Activated CD4-positive, alpha-beta T cell treated with anti-CD3 and anti-CD28 coated beads, Interleukin-2, amount 10 ng/mL, durations not matched to agents 24 days and 14 days (primary cell): ENCODE measurements at regions not wholly inside any gene's neighbourhood (a gene's known extent, or its start where the extent isn't known, plus 50 kb on each side); places are given as distances from the start of the nearest gene placed in this dataset.

Experiments
- DNase-seq: peaks from one replicate; pipeline ENCODE4 v3.0.0; 2022
- H3K27ac Mint-ChIP-seq: one replicate; pipeline ENCODE4 v1.8.0; 2022; ENCODE audit warnings: mild to moderate bottlenecking, mixed read lengths
- H3K27me3 Mint-ChIP-seq: one replicate; pipeline ENCODE4 v1.8.0; 2022; ENCODE audit warnings: mixed read lengths
- H3K36me3 Mint-ChIP-seq: one replicate; pipeline ENCODE4 v1.8.0; 2022; ENCODE audit warnings: low read depth, mild to moderate bottlenecking, mixed read lengths
- H3K4me1 Mint-ChIP-seq: one replicate; pipeline ENCODE4 v1.8.0; 2021; ENCODE audit warnings: mixed read lengths
- H3K4me3 Mint-ChIP-seq: one replicate; pipeline ENCODE4 v1.8.0; 2022; ENCODE audit warnings: mild to moderate bottlenecking, moderate library complexity, mixed read lengths
- H3K9me3 Mint-ChIP-seq: one replicate; pipeline ENCODE4 v1.8.0; 2021; ENCODE audit warnings: mixed read lengths
- intact Hi-C: fragments of 100-400 bp; cut with micrococcal nuclease; formaldehyde crosslinking; loops from one replicate; pipeline ENCODE4 v1.15.1; 2023

DNA sequence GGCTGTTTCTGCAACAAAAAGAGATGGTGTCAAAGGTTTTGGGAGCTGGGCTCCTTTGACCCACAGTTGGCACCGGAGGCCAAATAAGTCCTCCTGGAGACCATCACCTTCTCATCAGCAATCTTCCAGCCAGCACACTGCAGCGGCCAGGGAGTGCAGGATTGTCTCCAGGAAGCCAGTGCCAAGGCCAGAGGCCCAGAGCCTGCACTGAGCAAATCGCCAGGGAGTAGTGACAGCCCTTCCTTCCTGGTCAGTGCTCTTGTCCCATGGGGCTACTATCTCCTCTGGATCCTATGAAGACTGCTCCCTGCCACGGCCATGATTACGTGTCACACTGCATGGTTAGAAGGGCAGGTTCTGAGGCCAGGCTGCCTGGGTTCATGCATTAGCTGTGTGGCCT is 134.3 kb upstream of the CRHR1 start:
- no peak overlapping the region for H3K4me3 Mint-ChIP-seq
- H3K4me1 Mint-ChIP-seq, result peaks cover 5% of the 10 kb centered on the region
- no peaks in the 10 kb centered on the region for H3K9me3 Mint-ChIP-seq
- peaks cover 4% of the 10 kb centered on the region for H3K27me3 Mint-ChIP-seq
- H3K27ac Mint-ChIP-seq, result no peak overlapping the region
- no peak for DNase-seq
- no peaks in the 10 kb centered on the region for H3K36me3 Mint-ChIP-seq
- intact Hi-C loops, result loop anchor here (10.0 kb wide), 1 partner anchor 295 kb away; no protein-coding TSS in a partner anchor

DNA sequence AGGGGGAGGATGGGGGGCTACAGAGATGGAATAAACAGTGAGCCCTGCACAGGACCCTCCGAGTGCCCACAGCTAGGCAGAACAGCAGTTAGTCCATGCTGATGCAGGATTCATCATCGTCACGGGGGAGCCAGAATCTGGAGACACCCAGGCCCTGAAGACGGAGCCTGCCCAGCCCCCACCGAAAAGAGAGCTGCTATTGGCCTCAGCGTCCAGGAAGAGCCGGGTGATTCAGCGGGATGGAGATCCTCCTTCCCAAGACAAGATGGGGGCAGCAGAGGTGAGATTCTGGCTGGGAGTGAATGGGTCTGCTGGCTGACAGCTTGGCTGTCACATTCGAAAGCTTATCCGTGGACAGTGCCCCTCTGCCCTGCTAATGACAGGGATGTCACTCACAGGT is 133.6 kb upstream of the CRHR1 start:
- intact Hi-C loops, result no loop called here
- Mint-ChIP-seq H3K9me3 (no peaks in the 10 kb centered on the region), H3K4me3 (no peak overlapping the region), H3K27ac (no peak overlapping the region), H3K27me3 (peaks cover 4% of the 10 kb centered on the region), H3K4me1 (peaks cover 5% of the 10 kb centered on the region), H3K36me3 (no peaks in the 10 kb centered on the region)
- no peak for DNase-seq

DNA sequence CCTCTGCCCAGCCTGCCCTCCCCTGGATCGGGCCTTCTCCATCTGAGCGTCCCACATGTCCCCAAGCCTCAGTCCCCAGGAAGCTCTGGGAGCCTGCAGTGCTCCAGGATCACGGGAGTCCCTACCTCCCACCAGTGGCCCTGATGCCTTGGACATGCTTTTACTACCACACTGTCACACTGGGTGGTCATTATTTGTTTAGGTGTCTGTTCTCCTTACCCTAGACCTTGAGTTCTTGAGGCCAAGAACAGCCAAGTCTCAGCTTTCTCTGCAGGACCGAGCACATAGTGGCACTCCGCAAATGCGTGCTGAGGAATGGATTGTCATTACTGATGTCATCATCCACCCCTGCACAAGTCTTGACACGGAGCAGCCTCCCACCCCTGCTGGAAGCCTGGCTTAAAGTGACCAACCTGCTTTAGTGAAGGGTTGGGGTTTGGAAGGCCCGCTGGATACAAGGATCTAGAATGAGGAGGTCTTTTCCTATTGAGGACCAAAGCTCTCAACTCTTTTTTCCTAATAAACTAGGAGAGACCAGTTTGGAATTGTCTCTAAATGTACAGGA is 132.9 kb upstream of the CRHR1 start:
- intact Hi-C loops, result no loop called here
- Mint-ChIP-seq H3K27me3 (peaks cover 2% of the 10 kb centered on the region), H3K27ac (no peak overlapping the region), H3K4me1 (peaks cover 2% of the 10 kb centered on the region), H3K4me3 (no peak overlapping the region), H3K36me3 (no peaks in the 10 kb centered on the region), H3K9me3 (no peaks in the 10 kb centered on the region)
- DNase-seq, result no peak

DNA sequence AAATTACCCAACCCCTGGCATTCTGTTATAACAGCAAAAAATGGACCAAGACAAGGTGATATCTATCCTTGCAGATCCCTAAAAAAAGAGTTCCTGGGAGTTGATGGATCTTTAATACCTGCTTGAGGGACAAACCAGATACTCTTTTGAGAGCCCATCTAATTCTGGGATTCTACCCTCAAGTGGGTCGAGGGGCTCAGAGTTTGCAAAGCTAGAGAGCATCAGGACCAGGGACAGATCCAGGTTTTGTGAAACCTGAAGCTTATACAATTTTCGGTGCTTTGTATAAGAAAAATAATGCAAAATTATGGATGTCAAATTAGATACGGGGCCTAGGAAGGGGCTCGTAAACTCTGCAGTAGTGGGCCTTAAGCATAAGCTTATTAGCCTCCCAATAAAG is 130.5 kb upstream of the CRHR1 start:
- Mint-ChIP-seq H3K9me3 (no peaks in the 10 kb centered on the region), H3K4me1 (no peaks in the 10 kb centered on the region), H3K36me3 (no peaks in the 10 kb centered on the region), H3K27ac (no peak overlapping the region), H3K4me3 (no peak overlapping the region), H3K27me3 (no peaks in the 10 kb centered on the region)
- DNase-seq, result no peak
- intact Hi-C loops, result no loop called here

DNA sequence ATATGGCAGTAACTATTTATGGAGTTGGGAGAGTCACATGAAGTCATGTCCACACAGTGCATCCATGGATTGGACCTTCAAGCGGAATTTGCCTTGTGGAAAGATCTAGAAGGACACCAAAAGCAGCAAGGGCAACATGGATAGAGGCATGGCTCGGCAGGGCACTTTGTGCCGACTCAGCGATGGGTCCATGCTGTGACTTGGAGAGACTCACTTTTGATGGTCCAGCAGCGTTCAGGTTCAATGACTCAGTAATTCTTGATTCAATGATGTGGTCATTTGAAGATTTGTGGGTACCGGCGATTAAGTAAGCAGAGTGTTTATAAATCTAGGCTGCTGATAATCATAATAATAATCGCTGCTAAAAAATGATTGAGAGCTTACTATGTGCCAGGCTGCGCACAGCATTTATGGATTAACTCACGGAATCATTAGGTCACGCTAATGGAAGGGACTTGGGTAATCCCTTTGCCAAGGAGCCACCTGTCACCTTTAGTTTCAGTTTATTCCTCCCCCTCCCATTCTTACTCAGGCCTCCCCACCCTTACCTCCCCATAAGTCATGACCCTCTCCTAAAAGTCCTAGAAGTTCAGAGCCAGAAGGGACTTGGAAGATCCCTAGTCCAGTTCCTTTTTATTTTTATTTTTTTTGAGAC is 127.5 kb upstream of the CRHR1 start:
- intact Hi-C loops, result no loop called here
- Mint-ChIP-seq H3K36me3 (no peaks in the 10 kb centered on the region), H3K27ac (no peak overlapping the region), H3K27me3 (peaks cover 4% of the 10 kb centered on the region), H3K9me3 (no peaks in the 10 kb centered on the region), H3K4me1 (no peaks in the 10 kb centered on the region), H3K4me3 (no peak overlapping the region)
- no peak for DNase-seq

DNA sequence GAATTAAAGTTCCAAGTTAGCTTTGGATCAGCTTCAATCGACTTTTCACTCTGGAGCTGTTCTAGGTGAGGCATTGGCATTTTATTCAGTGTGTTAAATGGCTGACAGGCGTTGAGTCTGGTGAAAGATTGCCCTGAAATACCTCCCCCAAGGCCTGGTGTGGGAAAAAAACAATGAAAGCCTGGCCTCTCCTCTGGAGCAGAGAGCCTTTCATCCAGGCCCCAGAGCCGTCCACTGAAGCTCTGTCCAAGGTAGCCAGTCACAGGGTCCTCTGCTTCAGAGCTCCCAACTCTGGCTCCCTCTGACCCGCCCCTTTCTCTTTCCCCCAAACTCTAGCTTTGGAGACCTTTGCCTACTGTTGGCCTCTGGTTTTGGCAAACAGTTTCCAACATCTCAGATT is 123.6 kb upstream of the CRHR1 start:
- no peaks in the 10 kb centered on the region for H3K36me3 Mint-ChIP-seq
- intact Hi-C loops, result no loop called here
- H3K27me3 Mint-ChIP-seq, result peaks cover 17% of the 10 kb centered on the region
- no peak overlapping the region for H3K4me3 Mint-ChIP-seq
- H3K4me1 Mint-ChIP-seq, result peaks cover 3% of the 10 kb centered on the region
- H3K9me3 Mint-ChIP-seq, result no peaks in the 10 kb centered on the region
- no peak overlapping the region for H3K27ac Mint-ChIP-seq
- DNase-seq, result no peak

DNA sequence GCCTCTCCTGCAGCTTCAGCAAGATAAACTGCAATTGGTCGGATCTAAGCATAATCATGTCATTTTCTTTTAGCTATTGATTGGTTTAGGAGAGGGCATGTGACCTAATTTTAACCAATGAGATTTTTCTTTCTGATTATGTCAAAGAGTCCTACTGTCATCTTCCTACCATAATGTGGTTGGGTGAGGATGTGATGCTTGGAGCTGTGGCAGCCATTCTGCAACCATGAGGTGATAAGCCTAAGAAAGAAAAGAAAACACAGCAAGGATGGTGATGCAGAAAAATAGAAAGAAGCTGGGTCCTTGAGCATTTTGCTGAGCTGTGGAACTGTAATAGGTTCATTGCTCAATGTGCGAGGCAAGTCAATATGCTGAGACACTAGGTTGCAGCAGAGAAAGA is 121.7 kb upstream of the CRHR1 start:
- Mint-ChIP-seq H3K4me1 (peaks cover 3% of the 10 kb centered on the region), H3K27me3 (peaks cover 17% of the 10 kb centered on the region), H3K9me3 (no peaks in the 10 kb centered on the region), H3K36me3 (no peaks in the 10 kb centered on the region), H3K4me3 (no peak overlapping the region), H3K27ac (no peak overlapping the region)
- DNase-seq, result no peak
- intact Hi-C loops, result no loop called here

DNA sequence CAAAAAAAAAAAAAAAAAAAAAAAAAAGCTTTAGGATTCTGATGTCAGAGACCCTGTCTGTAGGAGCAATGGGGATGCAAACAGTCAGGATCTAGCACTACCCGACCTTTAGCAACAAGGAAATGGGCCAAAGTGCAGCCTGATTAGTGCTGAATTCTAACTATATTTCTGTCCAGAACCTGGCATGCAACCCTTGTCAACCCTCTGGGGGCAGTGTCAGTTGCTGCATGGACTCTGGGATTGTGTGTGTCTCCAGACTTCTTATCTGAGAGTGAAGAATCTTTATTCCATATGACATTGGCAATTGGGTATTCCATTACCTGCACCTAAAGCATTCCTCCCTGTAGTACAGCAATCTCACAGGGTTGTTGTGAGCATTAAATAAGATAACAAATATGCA is 120.3 kb upstream of the CRHR1 start:
- H3K9me3 Mint-ChIP-seq, result no peaks in the 10 kb centered on the region
- H3K4me1 Mint-ChIP-seq, result peaks cover 3% of the 10 kb centered on the region
- no peak for DNase-seq
- H3K36me3 Mint-ChIP-seq, result no peaks in the 10 kb centered on the region
- H3K27me3 Mint-ChIP-seq, result peaks cover 16% of the 10 kb centered on the region
- no peak overlapping the region for H3K4me3 Mint-ChIP-seq
- H3K27ac Mint-ChIP-seq, result no peak overlapping the region
- intact Hi-C loops, result no loop called here

DNA sequence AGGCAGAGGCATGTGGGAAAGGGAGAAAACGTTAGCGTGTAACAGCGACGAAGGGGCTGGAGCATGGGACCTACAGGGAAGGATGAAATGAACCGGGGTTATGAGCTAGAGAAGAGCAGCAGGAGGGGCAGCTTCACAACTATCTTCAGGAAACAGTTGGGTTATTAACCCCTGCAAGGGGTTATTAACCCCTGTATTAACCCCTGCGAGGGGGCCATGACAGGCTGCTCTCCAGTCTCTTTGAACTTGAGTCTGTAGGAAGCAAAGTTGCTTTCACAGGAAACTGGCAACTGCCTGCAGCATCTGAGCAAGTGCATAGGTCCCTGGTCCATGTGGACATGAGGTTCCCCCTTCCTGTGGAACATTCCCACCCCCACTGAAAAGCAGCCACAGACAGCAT is 119.2 kb upstream of the CRHR1 start:
- H3K9me3 Mint-ChIP-seq, result no peaks in the 10 kb centered on the region
- H3K27ac Mint-ChIP-seq, result no peak overlapping the region
- H3K27me3 Mint-ChIP-seq, result peaks cover 15% of the 10 kb centered on the region
- peaks cover 3% of the 10 kb centered on the region for H3K4me1 Mint-ChIP-seq
- DNase-seq, result no peak
- H3K36me3 Mint-ChIP-seq, result no peaks in the 10 kb centered on the region
- H3K4me3 Mint-ChIP-seq, result no peak overlapping the region
- intact Hi-C loops, result no loop called here

DNA sequence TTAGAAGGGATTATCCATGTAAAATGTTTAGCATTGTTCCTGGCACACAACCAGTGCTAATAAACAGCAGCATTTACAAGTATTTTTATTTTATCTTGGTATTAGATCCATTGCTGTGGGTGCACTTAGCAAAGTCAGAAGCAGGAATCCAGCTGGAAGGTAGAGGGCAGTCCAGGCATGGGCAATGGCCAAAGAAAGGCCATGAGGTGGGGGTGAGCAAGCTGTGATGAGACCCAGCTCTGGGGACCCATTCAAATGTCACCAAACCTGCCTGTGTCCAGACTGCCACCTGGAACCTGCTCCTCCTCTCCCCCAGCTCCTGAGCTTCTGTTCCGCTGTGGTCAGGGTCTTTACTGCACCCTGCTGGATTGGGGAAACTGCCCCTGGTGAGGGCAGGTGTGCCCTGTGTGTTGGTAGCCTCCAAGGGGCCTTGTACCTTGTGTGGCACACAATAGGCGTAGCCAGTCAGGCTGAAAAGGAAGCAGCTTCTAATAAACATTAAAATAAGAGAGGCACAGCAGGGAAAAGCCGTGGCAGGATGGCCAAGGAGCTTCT is 118.0 kb upstream of the CRHR1 start:
- no peak overlapping the region for H3K27ac Mint-ChIP-seq
- peaks cover 3% of the 10 kb centered on the region for H3K4me1 Mint-ChIP-seq
- H3K27me3 Mint-ChIP-seq, result peaks cover 15% of the 10 kb centered on the region
- no peaks in the 10 kb centered on the region for H3K9me3 Mint-ChIP-seq
- no peak for DNase-seq
- H3K4me3 Mint-ChIP-seq, result no peak overlapping the region
- intact Hi-C loops, result no loop called here
- no peaks in the 10 kb centered on the region for H3K36me3 Mint-ChIP-seq

DNA sequence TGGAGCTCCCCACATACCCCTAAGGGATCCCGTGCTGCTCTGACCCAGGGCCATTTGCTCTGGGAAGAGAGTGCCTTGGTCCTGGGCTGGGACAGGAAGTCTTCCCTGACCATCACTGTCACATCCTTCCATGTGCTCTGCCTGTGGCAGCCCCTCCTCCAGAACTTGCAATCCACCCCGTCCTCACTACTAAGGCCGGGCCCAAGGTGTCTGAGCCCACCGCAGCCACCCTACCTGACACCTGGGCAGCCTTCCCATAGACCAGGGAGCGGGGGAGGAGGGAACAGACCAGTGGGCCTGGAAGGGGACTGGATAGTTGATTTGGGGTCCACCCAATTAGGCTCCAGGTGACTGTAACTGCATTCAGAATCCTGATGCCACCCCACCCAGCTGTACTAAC is 117.5 kb upstream of the CRHR1 start:
- H3K36me3 Mint-ChIP-seq, result no peaks in the 10 kb centered on the region
- no peak overlapping the region for H3K4me3 Mint-ChIP-seq
- no peak for DNase-seq
- H3K4me1 Mint-ChIP-seq, result peaks cover 3% of the 10 kb centered on the region
- intact Hi-C loops, result no loop called here
- peaks cover 13% of the 10 kb centered on the region for H3K27me3 Mint-ChIP-seq
- H3K9me3 Mint-ChIP-seq, result no peaks in the 10 kb centered on the region
- H3K27ac Mint-ChIP-seq, result no peak overlapping the region

DNA sequence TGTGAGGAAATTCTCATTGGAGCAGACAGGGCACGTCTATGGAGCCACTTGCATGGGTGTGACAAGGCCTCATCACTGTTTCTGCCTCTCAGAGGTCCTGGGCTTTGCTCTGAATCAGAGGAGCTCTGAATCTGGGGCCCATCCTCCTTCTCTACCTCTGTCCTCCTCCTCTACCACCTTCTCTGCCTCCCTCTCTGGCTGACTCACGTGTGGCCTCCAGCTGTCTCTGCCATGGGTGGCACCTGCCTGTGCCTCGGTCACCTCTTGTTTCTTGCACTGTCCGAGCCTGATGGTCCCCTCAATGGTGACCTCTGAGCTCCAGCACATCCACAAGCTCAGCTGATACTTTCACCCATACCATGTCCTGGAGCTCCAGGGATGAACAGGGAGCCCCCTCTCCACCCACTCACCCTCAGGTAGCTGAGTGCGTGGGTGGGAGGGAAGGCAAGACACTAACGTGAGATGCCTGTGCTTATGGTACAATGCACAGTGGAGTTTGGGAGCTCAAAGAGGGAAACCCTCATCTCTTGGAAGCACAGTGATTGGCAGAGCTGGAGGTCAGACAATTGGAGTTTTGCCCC is 116.4 kb upstream of the CRHR1 start:
- peaks cover 3% of the 10 kb centered on the region for H3K4me1 Mint-ChIP-seq
- H3K36me3 Mint-ChIP-seq, result no peaks in the 10 kb centered on the region
- no peak for DNase-seq
- intact Hi-C loops, result no loop called here
- H3K4me3 Mint-ChIP-seq, result no peak overlapping the region
- H3K27ac Mint-ChIP-seq, result no peak overlapping the region
- peaks cover 10% of the 10 kb centered on the region for H3K27me3 Mint-ChIP-seq
- no peaks in the 10 kb centered on the region for H3K9me3 Mint-ChIP-seq

DNA sequence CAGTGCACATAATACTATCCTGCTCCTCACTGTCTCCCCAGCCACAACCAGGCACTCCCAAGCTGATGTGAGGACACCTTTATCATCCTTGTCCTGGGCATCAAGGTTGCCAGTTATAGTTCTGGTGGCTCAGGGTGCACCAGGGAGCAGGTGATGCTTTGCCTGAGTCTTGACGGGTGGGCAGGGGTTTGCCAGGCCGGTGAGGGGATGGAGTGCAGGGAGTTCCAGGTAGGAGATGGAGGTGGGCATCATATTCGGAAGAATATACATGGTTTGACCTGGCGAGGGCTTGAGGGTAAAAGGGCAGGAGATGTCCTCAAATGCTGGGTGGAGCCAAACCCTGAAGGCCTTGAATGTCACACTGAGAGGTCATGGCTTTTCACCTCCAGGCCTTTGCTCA is 115.8 kb upstream of the CRHR1 start:
- peaks cover 3% of the 10 kb centered on the region for H3K4me1 Mint-ChIP-seq
- H3K36me3 Mint-ChIP-seq, result no peaks in the 10 kb centered on the region
- H3K9me3 Mint-ChIP-seq, result no peaks in the 10 kb centered on the region
- DNase-seq, result no peak
- H3K4me3 Mint-ChIP-seq, result no peak overlapping the region
- intact Hi-C loops, result no loop called here
- H3K27ac Mint-ChIP-seq, result no peak overlapping the region
- peaks cover 9% of the 10 kb centered on the region for H3K27me3 Mint-ChIP-seq

DNA sequence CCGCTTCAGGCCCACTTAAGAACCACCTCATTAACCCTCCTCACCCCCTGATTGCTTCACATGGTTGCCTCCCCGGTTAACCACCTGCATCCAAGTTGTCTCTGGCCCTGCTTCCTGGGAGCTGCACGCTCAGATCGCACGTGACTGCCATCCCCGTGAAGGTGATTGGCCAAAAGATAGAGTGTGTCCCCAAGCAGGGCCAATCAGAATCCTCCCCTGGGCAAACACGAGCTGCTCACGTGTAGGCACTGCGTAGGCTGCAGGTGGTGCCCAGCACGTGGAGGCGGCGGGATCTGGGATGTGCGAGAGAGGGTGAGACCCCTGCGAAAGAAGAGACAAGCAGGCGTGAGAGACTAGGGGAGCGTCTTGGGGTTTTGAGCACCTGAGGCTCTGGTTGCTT is 111.8 kb upstream of the CRHR1 start:
- no peaks in the 10 kb centered on the region for H3K9me3 Mint-ChIP-seq
- intact Hi-C loops, result no loop called here
- no peak for DNase-seq
- no peak overlapping the region for H3K4me3 Mint-ChIP-seq
- H3K27ac Mint-ChIP-seq, result no peak overlapping the region
- no peaks in the 10 kb centered on the region for H3K4me1 Mint-ChIP-seq
- peaks cover 2% of the 10 kb centered on the region for H3K27me3 Mint-ChIP-seq
- H3K36me3 Mint-ChIP-seq, result no peaks in the 10 kb centered on the region
